Ovary (tissue), 3 donors: ENCODE measurements at regions not wholly inside any gene's neighbourhood (a gene's known extent, or its start where the extent isn't known, plus 50 kb on each side); places are given as distances from the start of the nearest gene placed in this dataset.

Source experiments
- POLR2A ChIP-seq: fragments of 450-650 bp; IDR thresholded peaks from one replicate; pipeline ENCODE4 v1.6.1; 2017; ENCODE audit warnings: antibody characterized with exemption, mild to moderate bottlenecking, moderate library complexity
- TF ChIP-seq, protein P1 (sequence below), 3 donors: fragments of 450-650 bp in 2 of 3; fragments of 200-600 bp in 1 of 3; IDR thresholded peaks; one replicate each; pipeline versions ENCODE4 v1.5.1 to v1.8.0; 2016 to 2022; ENCODE audit warnings: antibody characterized with exemption in 3 of 3, mild to moderate bottlenecking in 1 of 3
- donor health status: DM: no; HTN: no; CAD: no.

DNA sequence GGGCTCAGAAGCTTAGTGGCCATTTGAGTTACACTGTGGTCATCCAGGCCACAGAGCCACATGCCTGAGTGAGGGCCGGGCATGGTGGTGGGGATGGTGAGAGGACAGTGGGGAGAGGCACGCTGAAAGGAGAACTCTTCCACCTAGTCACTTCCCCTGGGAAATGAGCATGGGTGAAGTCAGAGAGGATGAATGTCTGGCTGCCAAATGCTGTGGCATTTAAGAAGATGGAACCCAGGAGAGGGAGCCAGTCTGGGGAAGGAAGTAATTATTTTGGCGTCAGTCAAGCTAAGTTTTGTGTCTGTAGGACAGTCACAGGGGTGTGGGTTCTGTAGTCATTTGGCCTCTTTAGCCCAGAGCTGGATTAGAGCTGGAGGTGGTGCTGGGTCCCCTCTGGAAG lies 86.0 kb upstream of the PODXL start:
- TF ChIP-seq, protein P1, sequence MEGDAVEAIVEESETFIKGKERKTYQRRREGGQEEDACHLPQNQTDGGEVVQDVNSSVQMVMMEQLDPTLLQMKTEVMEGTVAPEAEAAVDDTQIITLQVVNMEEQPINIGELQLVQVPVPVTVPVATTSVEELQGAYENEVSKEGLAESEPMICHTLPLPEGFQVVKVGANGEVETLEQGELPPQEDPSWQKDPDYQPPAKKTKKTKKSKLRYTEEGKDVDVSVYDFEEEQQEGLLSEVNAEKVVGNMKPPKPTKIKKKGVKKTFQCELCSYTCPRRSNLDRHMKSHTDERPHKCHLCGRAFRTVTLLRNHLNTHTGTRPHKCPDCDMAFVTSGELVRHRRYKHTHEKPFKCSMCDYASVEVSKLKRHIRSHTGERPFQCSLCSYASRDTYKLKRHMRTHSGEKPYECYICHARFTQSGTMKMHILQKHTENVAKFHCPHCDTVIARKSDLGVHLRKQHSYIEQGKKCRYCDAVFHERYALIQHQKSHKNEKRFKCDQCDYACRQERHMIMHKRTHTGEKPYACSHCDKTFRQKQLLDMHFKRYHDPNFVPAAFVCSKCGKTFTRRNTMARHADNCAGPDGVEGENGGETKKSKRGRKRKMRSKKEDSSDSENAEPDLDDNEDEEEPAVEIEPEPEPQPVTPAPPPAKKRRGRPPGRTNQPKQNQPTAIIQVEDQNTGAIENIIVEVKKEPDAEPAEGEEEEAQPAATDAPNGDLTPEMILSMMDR (IDR thresholded peaks at IDR 0.05): no peak
- no peak for TF ChIP-seq POLR2A
